A549 (cell line): ENCODE measurements at regions not wholly inside any gene's neighbourhood (a gene's known extent, or its start where the extent isn't known, plus 50 kb on each side); places are given as distances from the start of the nearest gene placed in this dataset.

Source experiments
- ATAC-seq, 2 experiments: fragments of 200-7000 bp in 1 of 2; fragments of >200 bp in 1 of 2; cut with Nextera tagmentation in 1 of 2; cut with Tn5 transposase in 1 of 2; 3 replicates each; pipeline versions ENCODE4 v1.8.0 to v1.9.1; 2018 to 2020; ENCODE audit warnings: mild to moderate bottlenecking in 1 of 2, moderate library complexity in 1 of 2
- CTCF ChIA-PET: fragments of 300-600 bp; sonication (Branson Sonifier 250); formaldehyde crosslinking; extraction: SDS; loops from one replicate; lab custom pipeline; 2021; ENCODE audit warnings: antibody characterized with exemption, inconsistent platforms; lab: Yijun Ruan, JAX
- POLR2A ChIA-PET: fragments of 350-600 bp; formaldehyde crosslinking; extraction: SDS; loops from one replicate; lab custom pipeline; 2021; ENCODE audit warnings: antibody characterized with exemption, inconsistent platforms; lab: Yijun Ruan, JAX
- DNase-seq, 2 experiments: peaks; one replicate each; pipeline versions ENCODE4 v3.0.0 to v3.0.0-alpha.2; 2011 to 2016; ENCODE audit warnings: low read depth in 1 of 2, low spot score in 1 of 2
- FAIRE-seq: peaks from 2 replicates; lab custom pipeline; 2011; peaks lifted over from hg19 to GRCh38; lab: Jason Lieb, UNC
- H3K27ac ChIP-seq, 2 experiments: fragments of >200 bp; sonication (Bioruptor Twin); formaldehyde crosslinking; 3 replicates each; pipeline ENCODE4 v1.5.1; 2016 to 2017
- H3K4me1 ChIP-seq: fragments of >200 bp; sonication (Bioruptor Twin); formaldehyde crosslinking; 3 replicates; pipeline ENCODE4 v1.6.1; 2016
- H3K4me2 ChIP-seq: fragments of >200 bp; sonication (Bioruptor Twin); formaldehyde crosslinking; 3 replicates; pipeline ENCODE4 v1.6.1; 2016
- H3K4me3 ChIP-seq: fragments of >200 bp; sonication (Bioruptor Twin); formaldehyde crosslinking; 3 replicates; pipeline ENCODE4 v1.5.1; 2016
- H3K9me3 ChIP-seq: fragments of >200 bp; sonication (Bioruptor Twin); formaldehyde crosslinking; 3 replicates; pipeline ENCODE4 v1.6.1; 2016
- CBX2 ChIP-seq: fragments of 200-600 bp; sonication (generic); IDR thresholded peaks from 2 replicates; pipeline ENCODE4 v1.6.1; 2016; ENCODE audit warnings: low read depth, mild to moderate bottlenecking, borderline replicate concordance
- EP300 ChIP-seq, 2 experiments: fragments of >200 bp; sonication (Bioruptor Twin); formaldehyde crosslinking; IDR thresholded peaks; 2 replicates in 1 of 2; 3 replicates in 1 of 2; pipeline ENCODE4 v1.6.1; 2016 to 2017
- FOSL2 ChIP-seq, 2 experiments: fragments of 450-650 bp in 1 of 2; fragments of >200 bp in 1 of 2; sonication (Bioruptor Twin) in 1 of 2; formaldehyde crosslinking; IDR thresholded peaks; 2 replicates each; pipeline versions ENCODE4 v1.5.0 to v1.6.1; 2016 to 2020; ENCODE audit warnings: mild to moderate bottlenecking in 1 of 2, moderate library complexity in 1 of 2
- JUN ChIP-seq, 2 experiments: fragments of >200 bp; sonication (Bioruptor Twin); formaldehyde crosslinking; IDR thresholded peaks; 2 replicates in 1 of 2; 3 replicates in 1 of 2; pipeline ENCODE4 v1.6.1; 2016 to 2017
- JUNB ChIP-seq: fragments of >200 bp; sonication (Bioruptor Twin); formaldehyde crosslinking; IDR thresholded peaks from 2 replicates; pipeline ENCODE4 v1.6.1; 2016
- MAFK ChIP-seq: fragments of 450-650 bp; IDR thresholded peaks from 2 replicates; pipeline ENCODE4 v1.6.1; 2014; ENCODE audit not compliant: partially characterized antibody
- MAZ ChIP-seq: fragments of 150-350 bp; IDR thresholded peaks from 2 replicates; pipeline ENCODE4 v1.6.1; 2014; ENCODE audit warnings: antibody characterized with exemption, low read depth, low read length, borderline replicate concordance
- MYC ChIP-seq: IDR thresholded peaks from 2 replicates; pipeline ENCODE4 v1.6.1; 2012; ENCODE audit warnings: mild to moderate bottlenecking, inconsistent platforms, low read length, improper control_type of control experiment, borderline replicate concordance
- NFE2L2 ChIP-seq: fragments of 150-350 bp; conservative IDR thresholded peaks from 2 replicates; pipeline ENCODE4 v1.6.1; 2014; ENCODE audit warnings: low read length
- PHF8 ChIP-seq: fragments of 200-600 bp; sonication (generic); IDR thresholded peaks from 2 replicates; pipeline ENCODE4 v1.6.1; 2016; ENCODE audit warnings: low read depth, mild to moderate bottlenecking, antibody characterized with exemption, moderate library complexity, borderline replicate concordance
- POLR2A ChIP-seq: IDR thresholded peaks from 2 replicates; pipeline ENCODE4 v1.6.1; 2012; ENCODE audit warnings: mild to moderate bottlenecking, low read length
- POLR2AphosphoS2 ChIP-seq: conservative IDR thresholded peaks from 2 replicates; pipeline ENCODE4 v1.6.1; 2012; ENCODE audit warnings: low read length, improper control_type of control experiment, inconsistent platforms
- TFCP2L1 ChIP-seq: fragments of 250-450 bp; sonication (Bioruptor Pico); IDR thresholded peaks from 2 replicates; pipeline ENCODE4 v1.5.0; 2021; ENCODE audit warnings: mild to moderate bottlenecking
- TP53 ChIP-seq: fragments of 250-450 bp; sonication (Bioruptor Pico); IDR thresholded peaks from 2 replicates; pipeline ENCODE4 v1.5.0; 2021; ENCODE audit warnings: mild to moderate bottlenecking, moderate library complexity
- ZFP36 ChIP-seq: fragments of 450-650 bp; IDR thresholded peaks from 2 replicates; pipeline ENCODE4 v1.6.1; 2014; ENCODE audit warnings: borderline replicate concordance; ENCODE audit not compliant: partially characterized antibody
- WGBS: methylation state at CpG from one replicate; pipeline ENCODE4 v1.1.6; 2017; ENCODE audit errors: missing lambda C conversion rate; 5-methylcytosine and 5-hydroxymethylcytosine counted together
- TF ChIP-seq, protein P1 (sequence below): fragments of 150-350 bp; IDR thresholded peaks from 2 replicates; pipeline ENCODE4 v1.6.1; 2014; ENCODE audit warnings: low read depth, mild to moderate bottlenecking, low read length
- TF ChIP-seq, protein P2 (sequence below): fragments of 200-600 bp; sonication (generic); IDR thresholded peaks from 2 replicates; pipeline ENCODE4 v1.6.1; 2016; ENCODE audit warnings: antibody characterized with exemption, mild to moderate bottlenecking, moderate library complexity
- TF ChIP-seq, protein P3 (sequence below): IDR thresholded peaks from 2 replicates; pipeline ENCODE4 v1.6.1; 2012
- TF ChIP-seq, protein P4 (sequence below): fragments of >200 bp; sonication (Bioruptor Twin); formaldehyde crosslinking; IDR thresholded peaks from 3 replicates; pipeline ENCODE4 v1.5.1; 2016

DNA sequence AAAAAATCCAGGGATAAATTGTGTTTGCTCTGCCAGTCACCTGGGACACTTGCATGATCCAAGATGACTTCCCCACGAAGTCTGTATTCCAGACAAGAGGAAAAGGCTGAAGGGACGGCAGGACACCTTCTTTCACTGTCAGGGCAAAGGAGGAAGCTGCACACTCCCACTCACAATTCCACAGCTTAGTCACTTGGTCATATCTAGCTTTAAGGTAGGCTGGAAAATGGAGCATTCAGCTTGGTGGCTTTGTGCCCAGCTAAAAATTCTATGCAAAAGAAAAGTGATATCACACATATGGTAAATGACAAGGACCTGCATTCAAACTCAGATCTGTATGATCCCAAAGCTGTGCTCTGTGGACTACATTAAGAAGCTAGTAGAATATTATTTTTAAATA lies 109.2 kb upstream of the TPM1 start:
- DNase-seq (no peak), ATAC-seq (no peak), FAIRE-seq (no peak)
- ChIA-PET POLR2A (no interaction called here), CTCF (interaction anchor here (0.6 to 1.6 kb wide), 3 partner anchors 10 to 65 kb away, joined by 3 to 4 read pairs (median 3); no protein-coding TSS in a partner anchor)
- whole genome bisulfite sequencing: 55% methylated on average over 2 of the region's 2 CpGs
- H3K4me1 ChIP-seq: peaks cover 41% of the 10 kb centered on the region
- H3K4me3 ChIP-seq: no peak overlapping the region
- H3K9me3 ChIP-seq: no peaks in the 10 kb centered on the region
- H3K27ac ChIP-seq: peak overlapping the region; percentile 22 to 63; a peak in 2 of 6 replicates
- peak overlapping the region; percentile 8; the same call in 1 of the 3 replicates for H3K4me2 ChIP-seq
- TF ChIP-seq MAFK: no peak
- TF ChIP-seq JUNB: no peak
- TF ChIP-seq, protein P1, sequence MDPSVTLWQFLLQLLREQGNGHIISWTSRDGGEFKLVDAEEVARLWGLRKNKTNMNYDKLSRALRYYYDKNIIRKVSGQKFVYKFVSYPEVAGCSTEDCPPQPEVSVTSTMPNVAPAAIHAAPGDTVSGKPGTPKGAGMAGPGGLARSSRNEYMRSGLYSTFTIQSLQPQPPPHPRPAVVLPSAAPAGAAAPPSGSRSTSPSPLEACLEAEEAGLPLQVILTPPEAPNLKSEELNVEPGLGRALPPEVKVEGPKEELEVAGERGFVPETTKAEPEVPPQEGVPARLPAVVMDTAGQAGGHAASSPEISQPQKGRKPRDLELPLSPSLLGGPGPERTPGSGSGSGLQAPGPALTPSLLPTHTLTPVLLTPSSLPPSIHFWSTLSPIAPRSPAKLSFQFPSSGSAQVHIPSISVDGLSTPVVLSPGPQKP: no peak
- TF ChIP-seq MYC: no peak
- TF ChIP-seq CBX2: no peak
- TF ChIP-seq POLR2AphosphoS2: no peak
- TF ChIP-seq FOSL2 (IDR thresholded peaks at IDR 0.05): no peak
- no peak for TF ChIP-seq FOSL2 (CRISPR knock-in tag; IDR thresholded peaks at IDR 0.05)
- TF ChIP-seq, protein P2, sequence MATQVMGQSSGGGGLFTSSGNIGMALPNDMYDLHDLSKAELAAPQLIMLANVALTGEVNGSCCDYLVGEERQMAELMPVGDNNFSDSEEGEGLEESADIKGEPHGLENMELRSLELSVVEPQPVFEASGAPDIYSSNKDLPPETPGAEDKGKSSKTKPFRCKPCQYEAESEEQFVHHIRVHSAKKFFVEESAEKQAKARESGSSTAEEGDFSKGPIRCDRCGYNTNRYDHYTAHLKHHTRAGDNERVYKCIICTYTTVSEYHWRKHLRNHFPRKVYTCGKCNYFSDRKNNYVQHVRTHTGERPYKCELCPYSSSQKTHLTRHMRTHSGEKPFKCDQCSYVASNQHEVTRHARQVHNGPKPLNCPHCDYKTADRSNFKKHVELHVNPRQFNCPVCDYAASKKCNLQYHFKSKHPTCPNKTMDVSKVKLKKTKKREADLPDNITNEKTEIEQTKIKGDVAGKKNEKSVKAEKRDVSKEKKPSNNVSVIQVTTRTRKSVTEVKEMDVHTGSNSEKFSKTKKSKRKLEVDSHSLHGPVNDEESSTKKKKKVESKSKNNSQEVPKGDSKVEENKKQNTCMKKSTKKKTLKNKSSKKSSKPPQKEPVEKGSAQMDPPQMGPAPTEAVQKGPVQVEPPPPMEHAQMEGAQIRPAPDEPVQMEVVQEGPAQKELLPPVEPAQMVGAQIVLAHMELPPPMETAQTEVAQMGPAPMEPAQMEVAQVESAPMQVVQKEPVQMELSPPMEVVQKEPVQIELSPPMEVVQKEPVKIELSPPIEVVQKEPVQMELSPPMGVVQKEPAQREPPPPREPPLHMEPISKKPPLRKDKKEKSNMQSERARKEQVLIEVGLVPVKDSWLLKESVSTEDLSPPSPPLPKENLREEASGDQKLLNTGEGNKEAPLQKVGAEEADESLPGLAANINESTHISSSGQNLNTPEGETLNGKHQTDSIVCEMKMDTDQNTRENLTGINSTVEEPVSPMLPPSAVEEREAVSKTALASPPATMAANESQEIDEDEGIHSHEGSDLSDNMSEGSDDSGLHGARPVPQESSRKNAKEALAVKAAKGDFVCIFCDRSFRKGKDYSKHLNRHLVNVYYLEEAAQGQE: no peak
- no peak for TF ChIP-seq EP300 (IDR thresholded peaks at IDR 0.05)
- no peak for TF ChIP-seq JUN (IDR thresholded peaks at IDR 0.05)
- no peak for TF ChIP-seq TFCP2L1 (CRISPR knock-in tag)
- TF ChIP-seq, protein P3, sequence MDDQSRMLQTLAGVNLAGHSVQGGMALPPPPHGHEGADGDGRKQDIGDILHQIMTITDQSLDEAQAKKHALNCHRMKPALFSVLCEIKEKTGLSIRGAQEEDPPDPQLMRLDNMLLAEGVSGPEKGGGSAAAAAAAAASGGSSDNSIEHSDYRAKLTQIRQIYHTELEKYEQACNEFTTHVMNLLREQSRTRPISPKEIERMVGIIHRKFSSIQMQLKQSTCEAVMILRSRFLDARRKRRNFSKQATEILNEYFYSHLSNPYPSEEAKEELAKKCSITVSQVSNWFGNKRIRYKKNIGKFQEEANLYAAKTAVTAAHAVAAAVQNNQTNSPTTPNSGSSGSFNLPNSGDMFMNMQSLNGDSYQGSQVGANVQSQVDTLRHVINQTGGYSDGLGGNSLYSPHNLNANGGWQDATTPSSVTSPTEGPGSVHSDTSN: no peak
- no peak for TF ChIP-seq PHF8
- TF ChIP-seq ZFP36: no peak
- no peak for TF ChIP-seq POLR2A
- no peak for TF ChIP-seq NFE2L2
- no peak for TF ChIP-seq TP53 (CRISPR knock-in tag)
- no peak for TF ChIP-seq MAZ
- TF ChIP-seq, protein P4, sequence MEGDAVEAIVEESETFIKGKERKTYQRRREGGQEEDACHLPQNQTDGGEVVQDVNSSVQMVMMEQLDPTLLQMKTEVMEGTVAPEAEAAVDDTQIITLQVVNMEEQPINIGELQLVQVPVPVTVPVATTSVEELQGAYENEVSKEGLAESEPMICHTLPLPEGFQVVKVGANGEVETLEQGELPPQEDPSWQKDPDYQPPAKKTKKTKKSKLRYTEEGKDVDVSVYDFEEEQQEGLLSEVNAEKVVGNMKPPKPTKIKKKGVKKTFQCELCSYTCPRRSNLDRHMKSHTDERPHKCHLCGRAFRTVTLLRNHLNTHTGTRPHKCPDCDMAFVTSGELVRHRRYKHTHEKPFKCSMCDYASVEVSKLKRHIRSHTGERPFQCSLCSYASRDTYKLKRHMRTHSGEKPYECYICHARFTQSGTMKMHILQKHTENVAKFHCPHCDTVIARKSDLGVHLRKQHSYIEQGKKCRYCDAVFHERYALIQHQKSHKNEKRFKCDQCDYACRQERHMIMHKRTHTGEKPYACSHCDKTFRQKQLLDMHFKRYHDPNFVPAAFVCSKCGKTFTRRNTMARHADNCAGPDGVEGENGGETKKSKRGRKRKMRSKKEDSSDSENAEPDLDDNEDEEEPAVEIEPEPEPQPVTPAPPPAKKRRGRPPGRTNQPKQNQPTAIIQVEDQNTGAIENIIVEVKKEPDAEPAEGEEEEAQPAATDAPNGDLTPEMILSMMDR: no peak
